Kidney epithelial cell (primary cell): ENCODE measurements at regions not wholly inside any gene's neighbourhood (a gene's known extent, or its start where the extent isn't known, plus 50 kb on each side); places are given as distances from the start of the nearest gene placed in this dataset.

Source experiments
- DNase-seq: peaks from one replicate; pipeline ENCODE4 v3.0.0-alpha.2; 2010; ENCODE audit warnings: low read depth
- H3K27me3 ChIP-seq: 2 replicates; pipeline ENCODE4 v1.6.0; 2011; ENCODE audit warnings: low read length; ENCODE audit not compliant: control insufficient read depth, insufficient read depth
- H3K36me3 ChIP-seq: 2 replicates; pipeline ENCODE4 v1.5.1; 2011; ENCODE audit warnings: low read length; ENCODE audit not compliant: control insufficient read depth, insufficient read depth
- H3K4me3 ChIP-seq: 2 replicates; pipeline ENCODE4 v1.5.1; 2011; ENCODE audit warnings: low read depth, mild to moderate bottlenecking, control low read depth, low read length
- CTCF ChIP-seq: IDR thresholded peaks from 2 replicates; pipeline ENCODE4 v1.5.1; 2011; ENCODE audit warnings: mild to moderate bottlenecking, moderate library complexity, low read length, control low read depth, inconsistent platforms; ENCODE audit not compliant: insufficient read depth, poor library complexity, severe bottlenecking

- Histone ChIP-seq H3K4me3 (no peak overlapping the region), H3K36me3 (no peaks in the 10 kb centered on the region), H3K27me3 (no peaks in the 10 kb centered on the region)
- DNase-seq: no peak
- no peak for TF ChIP-seq CTCF
Observed at GRCh38 chr19:28667348-28667977, 545.5 kb downstream of the UQCRFS1 start.

GRCh38 chr19:28665748-28666147 is 547.2 kb downstream of the UQCRFS1 start:
- DNase-seq: no peak
- H3K36me3 ChIP-seq: no peaks in the 10 kb centered on the region
- H3K27me3 ChIP-seq: no peaks in the 10 kb centered on the region
- TF ChIP-seq CTCF: no peak
- H3K4me3 ChIP-seq: no peak overlapping the region

GRCh38 chr19:28656644-28657043 is 556.3 kb downstream of the UQCRFS1 start:
- Histone ChIP-seq H3K27me3 (no peaks in the 10 kb centered on the region), H3K36me3 (no peaks in the 10 kb centered on the region), H3K4me3 (no peak overlapping the region)
- TF ChIP-seq CTCF: no peak
- no peak for DNase-seq

- no peak for DNase-seq
- Histone ChIP-seq H3K36me3 (no peaks in the 10 kb centered on the region), H3K4me3 (no peak overlapping the region), H3K27me3 (no peaks in the 10 kb centered on the region)
- no peak for TF ChIP-seq CTCF
Observed at GRCh38 chr19:28655054-28655453, 557.9 kb downstream of the UQCRFS1 start.

GRCh38 chr19:28652765-28653164 is 560.2 kb downstream of the UQCRFS1 start:
- no peak for DNase-seq
- TF ChIP-seq CTCF: no peak
- no peaks in the 10 kb centered on the region for H3K36me3 ChIP-seq
- no peak overlapping the region for H3K4me3 ChIP-seq
- H3K27me3 ChIP-seq: no peaks in the 10 kb centered on the region

GRCh38 chr19:28646629-28647028 is 566.3 kb downstream of the UQCRFS1 start:
- Histone ChIP-seq H3K36me3 (no peaks in the 10 kb centered on the region), H3K4me3 (no peak overlapping the region), H3K27me3 (no peaks in the 10 kb centered on the region)
- no peak for DNase-seq
- no peak for TF ChIP-seq CTCF
